ENCODE measurements at regions not wholly inside any gene's neighbourhood (a gene's known extent, or its start where the extent isn't known, plus 50 kb on each side); places are given as distances from the start of the nearest gene placed in this dataset.

DNA sequence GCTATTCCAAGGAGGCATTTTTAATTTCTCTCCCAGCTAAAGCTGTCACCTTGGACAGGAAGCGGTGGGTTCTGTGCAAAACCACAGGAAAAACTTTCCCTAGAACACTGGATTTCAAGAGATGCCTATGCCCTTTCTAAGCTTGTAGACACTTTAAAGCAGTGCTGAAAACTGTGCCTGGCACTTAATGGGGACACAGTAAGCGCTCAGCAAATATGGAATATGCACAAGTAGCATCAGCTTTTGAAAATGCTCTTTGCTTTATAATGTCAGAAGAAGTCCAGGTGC is 50.9 kb upstream of the TARBP1 start:
- DNase-seq (ENCODE audit: low read depth, low spot score) (no peak), FAIRE-seq (no peak)
- H3K9me3 ChIP-seq (replicated peaks; ENCODE audit: control insufficient read depth, insufficient read depth, low read length), result no peaks in the 10 kb centered on the region
- H3K9ac ChIP-seq (replicated peaks; ENCODE audit: extremely low read depth, insufficient read depth, low read length), result no peak overlapping the region
- CTCF ChIA-PET, result interaction anchor here (1.1 to 2.7 kb wide), 5 partner anchors 9 to 554 kb away, joined by 3 to 18 read pairs (median 5); no protein-coding TSS in a partner anchor
- peaks cover 5% of the 10 kb centered on the region for H3K4me1 ChIP-seq (ENCODE audit: control insufficient read depth, extremely low read depth, insufficient read depth, low read length)
- H3K79me2 ChIP-seq (ENCODE audit: control insufficient read depth, insufficient read depth, low read length), result no peaks in the 10 kb centered on the region
- no peak overlapping the region for H3K4me3 ChIP-seq (replicated peaks in 1 of 3; ENCODE audit: insufficient read depth in 1 of 3, low read depth in 1 of 3, low read length in 3 of 3)
- intact Hi-C loops (cut with micrococcal nuclease) (loop anchor here (2.0 kb wide), 1 partner anchor 15 kb away; no protein-coding TSS in a partner anchor), dilution Hi-C loops (cut with MboI; ENCODE audit: extremely low pct_ligation_motif_present, low sequenced_read_pairs) (no loop called here)
- POLR2A ChIA-PET, result no interaction called here
- H3K4me2 ChIP-seq (ENCODE audit: insufficient read depth, low read length), result no peak overlapping the region
- no peaks in the 10 kb centered on the region for H3K36me3 ChIP-seq (ENCODE audit: control insufficient read depth in 2 of 2, extremely low read depth in 1 of 2, insufficient read depth in 2 of 2, low read length in 2 of 2)
- H4K20me1 ChIP-seq (replicated peaks; ENCODE audit: control insufficient read depth, extremely low read depth, insufficient read depth, low read length), result no peaks in the 10 kb centered on the region
- H3K27me3 ChIP-seq (ENCODE audit: control insufficient read depth in 2 of 2, insufficient read depth in 2 of 2, low read length in 2 of 2), result no peaks in the 10 kb centered on the region
- BruUV-seq (replicated peaks), result no TSS peak
- TF ChIP-seq, protein P1, sequence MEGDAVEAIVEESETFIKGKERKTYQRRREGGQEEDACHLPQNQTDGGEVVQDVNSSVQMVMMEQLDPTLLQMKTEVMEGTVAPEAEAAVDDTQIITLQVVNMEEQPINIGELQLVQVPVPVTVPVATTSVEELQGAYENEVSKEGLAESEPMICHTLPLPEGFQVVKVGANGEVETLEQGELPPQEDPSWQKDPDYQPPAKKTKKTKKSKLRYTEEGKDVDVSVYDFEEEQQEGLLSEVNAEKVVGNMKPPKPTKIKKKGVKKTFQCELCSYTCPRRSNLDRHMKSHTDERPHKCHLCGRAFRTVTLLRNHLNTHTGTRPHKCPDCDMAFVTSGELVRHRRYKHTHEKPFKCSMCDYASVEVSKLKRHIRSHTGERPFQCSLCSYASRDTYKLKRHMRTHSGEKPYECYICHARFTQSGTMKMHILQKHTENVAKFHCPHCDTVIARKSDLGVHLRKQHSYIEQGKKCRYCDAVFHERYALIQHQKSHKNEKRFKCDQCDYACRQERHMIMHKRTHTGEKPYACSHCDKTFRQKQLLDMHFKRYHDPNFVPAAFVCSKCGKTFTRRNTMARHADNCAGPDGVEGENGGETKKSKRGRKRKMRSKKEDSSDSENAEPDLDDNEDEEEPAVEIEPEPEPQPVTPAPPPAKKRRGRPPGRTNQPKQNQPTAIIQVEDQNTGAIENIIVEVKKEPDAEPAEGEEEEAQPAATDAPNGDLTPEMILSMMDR (IDR thresholded peaks at IDR 0.05; ENCODE audit: extremely low read depth in 1 of 2, insufficient read depth in 1 of 2, low read depth in 1 of 2, low read length in 2 of 2), result no peak
- H3K27ac ChIP-seq (ENCODE audit: insufficient read depth, low read depth, low read length), result no peak overlapping the region
- no peaks in the 10 kb centered on the region for H3K9me1 ChIP-seq (replicated peaks; ENCODE audit: control insufficient read depth, extremely low read depth, insufficient read depth, low read length)
- no peak overlapping the region for H2AFZ ChIP-seq (ENCODE audit: low read depth, low read length)

DNA sequence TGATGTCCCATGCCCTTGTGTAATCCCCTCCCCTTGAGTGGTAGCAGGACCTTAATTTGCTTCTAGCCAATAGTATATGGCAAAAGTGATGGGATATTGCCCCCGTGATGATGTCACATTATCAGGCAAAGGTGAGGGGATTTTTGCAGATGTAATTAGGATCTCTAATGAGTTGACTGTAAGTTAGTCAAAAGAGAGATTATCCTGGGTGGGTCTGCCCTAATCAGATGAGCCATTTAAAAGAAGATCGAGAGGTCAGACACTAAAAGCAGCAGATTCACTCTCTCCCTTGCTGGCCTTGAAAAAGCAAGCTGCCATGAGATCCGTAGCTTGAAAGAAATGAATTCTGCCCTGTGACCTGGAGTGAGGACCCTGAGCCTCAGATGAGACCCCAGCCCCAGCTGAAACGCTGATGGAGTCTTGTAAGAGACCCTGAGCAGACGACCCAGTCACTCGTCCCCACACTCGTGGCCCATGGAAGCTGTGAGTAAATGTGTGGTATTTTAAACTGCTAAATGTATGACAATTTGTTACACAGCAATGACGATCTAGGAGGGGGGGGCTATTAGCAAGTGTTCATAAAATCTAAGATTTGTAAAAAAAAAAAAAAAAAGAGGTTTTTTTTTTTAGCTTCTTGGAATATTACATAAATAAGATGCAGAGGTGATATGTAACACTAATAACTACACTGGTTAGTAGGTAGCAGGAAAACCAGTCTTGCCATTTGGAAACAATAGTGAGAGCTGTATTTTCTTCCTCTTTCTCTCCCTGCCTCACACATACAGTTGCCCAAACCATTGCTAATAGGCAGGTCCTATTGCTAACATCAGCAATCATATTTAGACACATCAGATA is 50.3 kb upstream of the TARBP1 start:
- Histone ChIP-seq H3K79me2 (ENCODE audit: control insufficient read depth, insufficient read depth, low read length) (no peaks in the 10 kb centered on the region), H3K9me1 (replicated peaks; ENCODE audit: control insufficient read depth, extremely low read depth, insufficient read depth, low read length) (no peaks in the 10 kb centered on the region), H3K4me2 (ENCODE audit: insufficient read depth, low read length) (no peak overlapping the region), H3K4me3 (replicated peaks in 1 of 3; ENCODE audit: insufficient read depth in 1 of 3, low read depth in 1 of 3, low read length in 3 of 3) (no peak overlapping the region), H3K27ac (ENCODE audit: insufficient read depth, low read depth, low read length) (no peak overlapping the region), H3K27me3 (ENCODE audit: control insufficient read depth in 2 of 2, insufficient read depth in 2 of 2, low read length in 2 of 2) (no peaks in the 10 kb centered on the region), H3K4me1 (ENCODE audit: control insufficient read depth, extremely low read depth, insufficient read depth, low read length) (peaks cover 5% of the 10 kb centered on the region), H4K20me1 (replicated peaks; ENCODE audit: control insufficient read depth, extremely low read depth, insufficient read depth, low read length) (no peaks in the 10 kb centered on the region), H2AFZ (ENCODE audit: low read depth, low read length) (no peak overlapping the region), H3K9ac (replicated peaks; ENCODE audit: extremely low read depth, insufficient read depth, low read length) (no peak overlapping the region), H3K36me3 (ENCODE audit: control insufficient read depth in 2 of 2, extremely low read depth in 1 of 2, insufficient read depth in 2 of 2, low read length in 2 of 2) (no peaks in the 10 kb centered on the region), H3K9me3 (replicated peaks; ENCODE audit: control insufficient read depth, insufficient read depth, low read length) (no peaks in the 10 kb centered on the region)
- ChIA-PET POLR2A (interaction anchor here (0.6 kb wide), 1 partner anchor 29 kb away, joined by 3 read pairs; no protein-coding TSS in a partner anchor), CTCF (interaction anchor here (1.1 to 2.7 kb wide), 6 partner anchors 10 to 555 kb away, joined by 3 to 18 read pairs (median 4); no protein-coding TSS in a partner anchor)
- FAIRE-seq, result no peak
- dilution Hi-C loops (cut with MboI; ENCODE audit: extremely low pct_ligation_motif_present, low sequenced_read_pairs), result no loop called here
- DNase-seq (ENCODE audit: low read depth, low spot score), result no peak
- intact Hi-C loops (cut with micrococcal nuclease), result no loop called here
- TF ChIP-seq GATA2 (IDR thresholded peaks at IDR 0.05; ENCODE audit: insufficient read depth, insufficient read length, low read depth, low read length) (no peak), EZH2 (IDR thresholded peaks at IDR 0.05; ENCODE audit: borderline replicate concordance, low read depth, low read length, severe bottlenecking) (no peak), FOS (IDR thresholded peaks at IDR 0.05; ENCODE audit: borderline replicate concordance, insufficient read depth, low read length) (no peak), POLR2A (IDR thresholded peaks at IDR 0.05; ENCODE audit: low read depth, low read length) (no peak), JUN (IDR thresholded peaks at IDR 0.05; ENCODE audit: borderline replicate concordance, insufficient read depth, insufficient read length, low read depth) (no peak), MYC (IDR thresholded peaks at IDR 0.05; ENCODE audit: low read depth, low read length) (no peak), POLR2AphosphoS5 (IDR thresholded peaks at IDR 0.05; ENCODE audit: insufficient read depth, low read depth, low read length) (no peak)
- TF ChIP-seq, protein P1 (IDR thresholded peaks at IDR 0.05; ENCODE audit: extremely low read depth in 1 of 2, insufficient read depth in 1 of 2, low read depth in 1 of 2, low read length in 2 of 2), result no peak
- TF ChIP-seq, protein P2, sequence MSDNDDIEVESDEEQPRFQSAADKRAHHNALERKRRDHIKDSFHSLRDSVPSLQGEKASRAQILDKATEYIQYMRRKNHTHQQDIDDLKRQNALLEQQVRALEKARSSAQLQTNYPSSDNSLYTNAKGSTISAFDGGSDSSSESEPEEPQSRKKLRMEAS (IDR thresholded peaks at IDR 0.05; ENCODE audit: insufficient read depth, insufficient read length), result no peak
- BruUV-seq (replicated peaks), result no TSS peak
